Bronchial epithelial cell (primary cell): ENCODE measurements at regions not wholly inside any gene's neighbourhood (a gene's known extent, or its start where the extent isn't known, plus 50 kb on each side); places are given as distances from the start of the nearest gene placed in this dataset.
A peak's percentile ranks its signal among the peaks of the same experiment; 100 is the strongest.

Experiments used
- DNase-seq: peaks from one replicate; pipeline ENCODE4 v3.0.0-alpha.2; 2010; ENCODE audit warnings: low read depth
- FAIRE-seq: peaks from 2 replicates; lab custom pipeline; 2011; peaks lifted over from hg19 to GRCh38; lab: Jason Lieb, UNC
- H3K27me3 ChIP-seq: 2 replicates; pipeline ENCODE4 v1.5.1; 2011; ENCODE audit warnings: low read length; ENCODE audit not compliant: control insufficient read depth, insufficient read depth
- H3K36me3 ChIP-seq: 2 replicates; pipeline ENCODE4 v1.5.1; 2011; ENCODE audit warnings: low read length; ENCODE audit not compliant: control insufficient read depth, insufficient read depth
- H3K4me3 ChIP-seq: 2 replicates; pipeline ENCODE4 v1.5.1; 2011; ENCODE audit warnings: mild to moderate bottlenecking, low read depth, low read length, control low read depth
- TF ChIP-seq, protein P1 (sequence below): IDR thresholded peaks from 2 replicates; pipeline ENCODE4 v1.5.1; 2011; ENCODE audit warnings: mild to moderate bottlenecking, moderate library complexity, low read length, control low read depth, inconsistent platforms; ENCODE audit not compliant: insufficient read depth, severe bottlenecking

DNA sequence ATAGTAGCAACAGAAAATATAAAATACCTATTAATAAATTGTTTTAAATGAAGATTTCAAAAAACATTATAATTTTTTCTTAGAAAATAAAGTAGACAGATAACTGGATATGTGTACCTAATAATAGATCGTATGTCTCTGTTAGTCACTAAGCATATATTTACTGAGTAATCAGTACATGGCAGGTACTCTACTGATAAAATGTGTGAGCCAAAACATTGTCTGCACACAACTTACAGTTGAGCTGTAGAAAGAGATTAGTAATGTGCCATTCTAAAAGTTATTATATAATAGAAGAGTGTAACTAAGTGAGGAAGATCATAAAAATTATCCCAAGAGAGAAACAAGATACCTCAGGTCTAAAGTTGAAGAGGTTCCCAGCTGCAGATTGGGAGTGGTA, 929.9 kb upstream of the EPHA7 start:
- Histone ChIP-seq H3K27me3 (no peaks in the 10 kb centered on the region), H3K36me3 (no peaks in the 10 kb centered on the region), H3K4me3 (no peak overlapping the region)
- DNase-seq (peak; percentile 5), FAIRE-seq (no peak)
- TF ChIP-seq, protein P1, sequence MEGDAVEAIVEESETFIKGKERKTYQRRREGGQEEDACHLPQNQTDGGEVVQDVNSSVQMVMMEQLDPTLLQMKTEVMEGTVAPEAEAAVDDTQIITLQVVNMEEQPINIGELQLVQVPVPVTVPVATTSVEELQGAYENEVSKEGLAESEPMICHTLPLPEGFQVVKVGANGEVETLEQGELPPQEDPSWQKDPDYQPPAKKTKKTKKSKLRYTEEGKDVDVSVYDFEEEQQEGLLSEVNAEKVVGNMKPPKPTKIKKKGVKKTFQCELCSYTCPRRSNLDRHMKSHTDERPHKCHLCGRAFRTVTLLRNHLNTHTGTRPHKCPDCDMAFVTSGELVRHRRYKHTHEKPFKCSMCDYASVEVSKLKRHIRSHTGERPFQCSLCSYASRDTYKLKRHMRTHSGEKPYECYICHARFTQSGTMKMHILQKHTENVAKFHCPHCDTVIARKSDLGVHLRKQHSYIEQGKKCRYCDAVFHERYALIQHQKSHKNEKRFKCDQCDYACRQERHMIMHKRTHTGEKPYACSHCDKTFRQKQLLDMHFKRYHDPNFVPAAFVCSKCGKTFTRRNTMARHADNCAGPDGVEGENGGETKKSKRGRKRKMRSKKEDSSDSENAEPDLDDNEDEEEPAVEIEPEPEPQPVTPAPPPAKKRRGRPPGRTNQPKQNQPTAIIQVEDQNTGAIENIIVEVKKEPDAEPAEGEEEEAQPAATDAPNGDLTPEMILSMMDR: no peak

DNA sequence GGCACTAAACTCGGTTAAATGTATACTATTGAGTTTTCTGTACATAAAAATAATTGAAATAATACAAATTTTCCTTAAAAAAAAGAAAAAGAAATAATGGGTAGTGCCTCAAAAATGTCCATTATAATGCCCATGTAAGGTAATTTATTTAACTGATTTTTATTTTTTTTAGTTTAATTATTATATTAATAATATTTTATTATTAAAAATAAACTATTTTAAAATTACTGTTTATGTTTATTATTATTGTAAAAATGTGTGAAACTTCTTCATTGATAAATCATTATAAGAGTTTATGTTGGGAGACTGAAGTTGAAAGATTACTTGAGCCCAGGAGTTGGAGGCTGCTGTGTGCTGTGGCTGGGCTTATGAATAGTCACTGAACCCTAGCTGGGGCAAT, 925.5 kb upstream of the EPHA7 start:
- TF ChIP-seq, protein P1: no peak
- FAIRE-seq: no peak

DNA sequence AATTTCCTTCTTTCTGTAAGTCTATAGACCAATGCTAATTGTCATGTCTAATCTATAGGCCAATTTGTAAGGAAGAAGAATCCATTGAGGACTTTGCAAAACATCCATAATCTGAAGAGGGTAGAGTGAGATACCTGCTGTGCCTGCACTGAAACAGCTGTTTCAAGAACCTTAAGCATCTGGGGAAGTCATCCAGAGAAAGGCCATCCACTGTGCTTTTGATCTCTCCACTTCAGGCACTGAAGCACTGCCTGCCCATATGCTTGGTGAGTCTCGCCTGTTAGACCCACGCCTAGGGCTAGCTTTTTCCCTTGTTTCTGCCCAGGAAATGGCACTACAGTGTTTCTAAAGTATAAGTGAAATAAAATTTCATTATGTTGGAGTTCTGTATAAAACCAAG, 921.8 kb upstream of the EPHA7 start:
- no peak for DNase-seq
- FAIRE-seq: no peak
- Histone ChIP-seq H3K36me3 (no peaks in the 10 kb centered on the region), H3K27me3 (no peaks in the 10 kb centered on the region), H3K4me3 (no peak overlapping the region)
- TF ChIP-seq, protein P1: no peak

More for the DNA sequence above, 925.5 kb upstream of the EPHA7 start:
- Histone ChIP-seq H3K36me3 (no peaks in the 10 kb centered on the region), H3K27me3 (no peaks in the 10 kb centered on the region), H3K4me3 (no peak overlapping the region)
- no peak for DNase-seq

DNA sequence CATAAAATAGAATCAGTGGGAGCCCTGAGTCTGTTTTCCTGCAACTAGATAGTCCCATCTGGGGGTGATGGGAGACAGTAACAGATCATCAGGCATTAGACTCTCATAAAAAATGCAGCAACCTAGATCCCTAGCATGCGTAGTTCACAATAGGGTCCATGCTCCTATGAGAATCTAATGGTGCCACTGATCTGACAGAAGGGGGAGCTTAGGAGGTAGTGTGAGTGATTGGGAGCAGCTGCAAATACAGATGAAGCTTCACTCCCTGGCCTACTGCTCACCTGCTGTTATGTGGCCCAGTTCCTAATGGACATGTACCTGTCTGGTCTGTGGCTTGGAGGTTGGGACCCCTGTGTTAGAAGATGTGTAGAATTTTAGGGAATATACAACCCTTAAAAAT, 904.5 kb upstream of the EPHA7 start:
- Histone ChIP-seq H3K4me3 (no peak overlapping the region), H3K36me3 (no peaks in the 10 kb centered on the region), H3K27me3 (no peaks in the 10 kb centered on the region)
- TF ChIP-seq, protein P1: peak; percentile 22
- DNase-seq (peak; percentile 4), FAIRE-seq (no peak)

DNA sequence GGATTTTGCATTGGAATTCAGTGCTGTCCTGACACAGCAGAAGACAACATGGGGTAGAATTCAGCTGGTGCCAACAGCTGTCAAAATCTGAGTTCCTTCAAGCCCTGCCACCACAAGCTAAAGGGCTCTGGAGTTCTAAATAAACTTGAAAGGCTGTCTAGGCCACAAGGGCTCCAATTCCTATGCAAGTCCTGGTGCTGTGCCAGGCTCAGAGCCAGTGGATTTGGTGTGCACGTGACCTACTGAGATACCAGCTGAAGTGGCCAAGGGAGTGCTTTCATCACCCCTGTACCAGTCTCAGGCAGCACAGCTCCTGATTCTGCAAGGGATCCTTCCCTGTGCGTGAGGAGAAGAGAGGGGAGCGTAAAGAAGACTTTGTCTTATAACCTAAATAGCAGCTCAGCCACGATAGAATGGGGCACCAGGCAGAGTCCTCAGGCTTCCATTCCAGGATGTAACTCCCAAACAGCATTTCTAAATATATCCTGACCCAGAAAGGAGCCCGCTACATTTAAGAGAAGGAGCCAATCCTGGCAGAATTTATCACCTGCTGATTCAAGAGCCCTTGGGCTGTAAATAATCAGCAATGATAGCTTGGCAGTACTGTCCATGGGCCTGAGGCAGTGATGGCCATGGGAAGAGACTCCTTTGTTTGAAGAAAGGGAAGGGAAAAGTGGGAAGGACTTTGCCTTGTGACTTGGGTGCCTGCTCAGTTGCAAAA, 881.2 kb upstream of the EPHA7 start:
- Histone ChIP-seq H3K36me3 (no peaks in the 10 kb centered on the region), H3K27me3 (no peaks in the 10 kb centered on the region), H3K4me3 (no peak overlapping the region)
- TF ChIP-seq, protein P1: no peak
- DNase-seq: no peak
- FAIRE-seq: no peak

DNA sequence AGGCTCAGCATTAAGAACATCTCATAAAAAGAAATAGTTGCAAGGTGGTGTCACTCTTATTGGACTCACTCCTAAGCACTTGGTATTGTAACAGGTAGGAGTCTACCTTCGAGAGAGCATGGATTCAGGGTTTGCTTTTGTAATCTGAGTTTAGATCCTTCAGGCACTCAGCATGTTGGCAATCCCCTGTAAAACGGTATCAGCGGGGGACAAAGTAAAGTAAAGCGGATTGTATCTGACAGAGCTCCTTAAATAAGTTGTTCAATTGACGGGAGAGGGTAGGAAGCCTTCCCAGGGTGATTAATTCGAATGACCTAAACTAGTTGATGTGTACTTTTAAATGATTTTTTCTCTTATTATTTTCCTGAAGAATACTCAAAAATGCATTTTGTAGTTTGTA, 869.8 kb upstream of the EPHA7 start:
- TF ChIP-seq, protein P1: no peak
- Histone ChIP-seq H3K36me3 (no peaks in the 10 kb centered on the region), H3K27me3 (no peaks in the 10 kb centered on the region), H3K4me3 (no peak overlapping the region)
- FAIRE-seq (no peak), DNase-seq (no peak)
